ENCODE measurements at regions not wholly inside any gene's neighbourhood (a gene's known extent, or its start where the extent isn't known, plus 50 kb on each side); places are given as distances from the start of the nearest gene placed in this dataset.

- no peak for TF ChIP-seq FOXP4 (CRISPR knock-in tag; IDR thresholded peaks at IDR 0.05; ENCODE audit: borderline replicate concordance)
Measured at GRCh38 chr18:59051470-59052165, 88.1 kb upstream of the SEC11C start (continued).

- DNase-seq (ENCODE audit: extremely low read depth in 1 of 4, low spot score in 3 of 4) (no peak), ATAC-seq (no peak), FAIRE-seq (no peak)
- in situ Hi-C loops (cut with MboI) (no loop called here), intact Hi-C loops (cut with micrococcal nuclease) (loop anchor here (10.0 kb wide), 1 partner anchor 528 kb away; no protein-coding TSS in a partner anchor)
- Histone ChIP-seq H3K79me2 (ENCODE audit: control insufficient read depth, insufficient read depth, low read length) (no peaks in the 10 kb centered on the region), H3K9me1 (ENCODE audit: control insufficient read depth, insufficient read depth, low read length) (no peaks in the 10 kb centered on the region), H3K36me3 (ENCODE audit: control insufficient read depth, insufficient read depth, low read length) (no peaks in the 10 kb centered on the region), H3K4me1 (replicated peaks in 1 of 2; ENCODE audit: control insufficient read depth in 2 of 2, insufficient read depth in 2 of 2, low read length in 2 of 2) (no peaks in the 10 kb centered on the region), H3K4me3 (no peak overlapping the region), H3K27ac (ENCODE audit: extremely low read depth, low read depth, low read length) (no peak overlapping the region), H2AFZ (ENCODE audit: low read depth, low read length) (no peak overlapping the region), H3K9me3 (replicated peaks; ENCODE audit: control insufficient read depth, insufficient read depth, low read depth, low read length) (no peaks in the 10 kb centered on the region), H3K4me2 (ENCODE audit: insufficient read depth, low read length) (no peak overlapping the region), H3K27me3 (ENCODE audit: control insufficient read depth in 2 of 2, insufficient read depth in 2 of 2, low read length in 2 of 2) (peaks cover 0 to 12% of the 10 kb centered on the region in 2 experiments; a peak in 2 of 5 replicates), H3K9ac (ENCODE audit: insufficient read depth in 1 of 2, low read depth in 2 of 2, low read length in 2 of 2) (no peak overlapping the region), H4K20me1 (replicated peaks; ENCODE audit: control insufficient read depth, insufficient read depth, low read length) (no peaks in the 10 kb centered on the region)
- ChIA-PET CTCF (ENCODE audit: low intra/inter-chr PET ratio) (no interaction called here), POLR2A (no interaction called here)
- BruUV-seq (replicated peaks): no TSS peak
- WGBS (ENCODE audit: insufficient coverage, low coverage, missing lambda C conversion rate): 2% methylated on average over 6 of the region's 6 CpGs
- TF ChIP-seq ZNF232 (CRISPR knock-in tag; IDR thresholded peaks at IDR 0.05) (no peak), HMGN3 (IDR thresholded peaks at IDR 0.05; ENCODE audit: borderline replicate concordance, extremely low read depth, insufficient read length, low read depth, low read length) (no peak), ERF (CRISPR knock-in tag; IDR thresholded peaks at IDR 0.05) (no peak), MAX (CRISPR knock-in tag; IDR thresholded peaks at IDR 0.05) (no peak), KLF16 (IDR thresholded peaks at IDR 0.05) (no peak), BRD4 (IDR thresholded peaks at IDR 0.05) (no peak), SRSF7 (optimal IDR thresholded peaks at IDR 0.05; ENCODE audit: low read depth, low read length) (no peak), MBD2 (IDR thresholded peaks at IDR 0.05; ENCODE audit: borderline replicate concordance, low read depth) (no peak), ZNF324 (CRISPR knock-in tag; IDR thresholded peaks at IDR 0.05) (no peak)
Measured at GRCh38 chr18:59052965-59053820, 86.5 kb upstream of the SEC11C start.
